ENCODE measurements at regions not wholly inside any gene's neighbourhood (a gene's known extent, or its start where the extent isn't known, plus 50 kb on each side); places are given as distances from the start of the nearest gene placed in this dataset.

GRCh38 chr15:93477721-93478120, 388.7 kb upstream of the RGMA start:
- Histone ChIP-seq H3K27ac (peak overlapping the region in 1 of 12 donors; percentile 4), H3K4me1 (peaks cover 0 to 10% (median under 1%) of the 10 kb centered on the region in 12 donors), H3K36me3 (no peaks in the 10 kb centered on the region), H3K4me3 (no peak overlapping the region), H3K9me3 (no peaks in the 10 kb centered on the region), H3K27me3 (peaks cover 0 to 4% (median 0%) of the 10 kb centered on the region in 9 donors)
- ATAC-seq (peak in 1 of 4 donors; percentile 39), DNase-seq (no peak)
- 67 to 75% (median 70%) methylated on average over 4 of the region's 4 CpGs for WGBS, 4 donors
- intact Hi-C loops (cut with DNase I) = loop anchor here in 1 of 10 donors (10.0 kb wide), 1 partner anchor 63 kb away; no protein-coding TSS in a partner anchor
- TF ChIP-seq CTCF (IDR thresholded peaks at IDR 0.05) (no peak), POLR2A (IDR thresholded peaks at IDR 0.05) (no peak)

- H3K27ac ChIP-seq = peak overlapping the region in 1 of 12 donors; percentile 8
- intact Hi-C loops (cut with DNase I) = loop anchor here in 1 of 10 donors (10.0 kb wide), 1 partner anchor 62 kb away; no protein-coding TSS in a partner anchor
- WGBS, 4 donors = 33 to 61% (median 42%) methylated on average over 4 of the region's 4 CpGs
Measured at GRCh38 chr15:93477188-93477587, 388.2 kb upstream of the RGMA start.

GRCh38 chr15:93476491-93477177, 387.6 kb upstream of the RGMA start:
- Histone ChIP-seq H3K4me1 (peaks cover 0 to 10% (median under 1%) of the 10 kb centered on the region in 12 donors), H3K27me3 (peaks cover 0 to 4% (median 0%) of the 10 kb centered on the region in 9 donors), H3K27ac (no peak overlapping the region), H3K9me3 (no peaks in the 10 kb centered on the region), H3K4me3 (no peak overlapping the region), H3K36me3 (no peaks in the 10 kb centered on the region)
- intact Hi-C loops (cut with DNase I) = loop anchor here in 1 of 10 donors (10.0 kb wide), 1 partner anchor 62 kb away; no protein-coding TSS in a partner anchor
- ATAC-seq (no peak), DNase-seq (no peak)
- 78 to 86% (median 79%) methylated on average over 8 of the region's 8 CpGs for WGBS, 4 donors
- TF ChIP-seq CTCF (IDR thresholded peaks at IDR 0.05) (no peak), POLR2A (IDR thresholded peaks at IDR 0.05) (no peak)

More at GRCh38 chr15:93477188-93477587, 388.2 kb upstream of the RGMA start:
- H3K27me3 ChIP-seq = peaks cover 0 to 4% (median 0%) of the 10 kb centered on the region in 9 donors
- DNase-seq (no peak), ATAC-seq (no peak)
- H3K9me3 ChIP-seq = no peaks in the 10 kb centered on the region
- no peak overlapping the region for H3K4me3 ChIP-seq
- no peaks in the 10 kb centered on the region for H3K36me3 ChIP-seq
- TF ChIP-seq POLR2A (IDR thresholded peaks at IDR 0.05) = no peak
- no peak for TF ChIP-seq CTCF (IDR thresholded peaks at IDR 0.05)
- peaks cover 0 to 10% (median under 1%) of the 10 kb centered on the region in 12 donors for H3K4me1 ChIP-seq

DNA sequence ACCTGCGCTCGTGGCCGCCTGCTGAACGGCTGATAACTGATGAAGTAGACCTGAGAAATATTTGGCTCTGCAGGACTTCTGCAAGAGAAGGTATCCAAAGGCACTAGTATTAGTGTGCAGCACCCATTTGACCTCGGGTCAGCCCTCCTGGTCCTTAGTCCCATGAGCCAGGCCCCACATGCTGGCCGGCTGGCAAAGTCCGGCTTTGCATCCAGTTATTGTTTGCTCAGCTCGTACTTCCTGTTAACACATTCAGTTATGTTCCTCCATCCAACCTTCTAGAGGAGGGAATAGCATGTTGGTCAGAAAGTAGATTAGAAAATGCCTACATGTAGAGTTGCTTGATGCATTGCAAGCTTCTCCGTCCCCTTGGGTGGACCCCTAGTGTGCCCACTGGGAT, 385.7 kb upstream of the RGMA start:
- no peak for ATAC-seq
- H3K9me3 ChIP-seq = no peaks in the 10 kb centered on the region
- H3K4me1 ChIP-seq = peaks cover 0 to 8% (median 0%) of the 10 kb centered on the region in 12 donors
- H3K27ac ChIP-seq = no peak overlapping the region
- peaks cover 0 to 4% (median 0%) of the 10 kb centered on the region in 9 donors for H3K27me3 ChIP-seq
- H3K36me3 ChIP-seq = no peaks in the 10 kb centered on the region
- no peak for DNase-seq
- 71 to 82% (median 75%) methylated on average over 9 of the region's 9 CpGs for WGBS, 4 donors
- no peak overlapping the region for H3K4me3 ChIP-seq
- TF ChIP-seq CTCF (IDR thresholded peaks at IDR 0.05) (no peak), POLR2A (IDR thresholded peaks at IDR 0.05) (no peak)
- intact Hi-C loops (cut with DNase I) = loop anchor here in 1 of 10 donors (10.0 kb wide), 1 partner anchor 60 kb away; no protein-coding TSS in a partner anchor
